ENCODE measurements at regions not wholly inside any gene's neighbourhood (a gene's known extent, or its start where the extent isn't known, plus 50 kb on each side); places are given as distances from the start of the nearest gene placed in this dataset.

DNA sequence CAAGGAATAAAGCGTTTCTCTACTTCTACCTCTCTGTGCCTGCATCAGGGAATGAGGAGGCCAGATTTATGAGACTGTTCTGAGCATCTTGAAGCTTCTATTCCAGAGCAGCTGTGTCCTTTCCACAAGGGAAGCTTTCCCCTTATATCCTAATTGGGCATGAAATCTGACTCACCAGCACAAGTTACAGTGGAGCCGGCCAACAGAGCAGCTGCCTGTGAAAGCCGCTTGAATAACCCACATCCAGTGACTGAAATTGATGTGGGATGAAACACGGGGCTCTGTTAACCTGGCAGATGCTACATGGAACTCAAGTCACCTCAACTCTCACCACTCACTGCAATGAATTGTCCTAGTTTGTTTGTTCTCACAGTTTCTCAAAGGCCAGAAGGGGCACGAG lies 400.3 kb downstream of the TFAP2A start:
- no peak overlapping the region for H2AFZ ChIP-seq (replicated peaks; ENCODE audit: low read length, poor library complexity)
- no peak overlapping the region for H2BK20ac ChIP-seq (ENCODE audit: low read depth, low read length)
- no peaks in the 10 kb centered on the region for H3K79me1 ChIP-seq (ENCODE audit: low read depth in 1 of 2, low read length in 2 of 2)
- H2BK120ac ChIP-seq (ENCODE audit: low read depth, low read length) = 0 out of 2 replicates have a peak overlapping the region, but pooled peaks have one; percentile 15
- H3K4me3 ChIP-seq (ENCODE audit: insufficient read depth, low read depth, low read length) = no peak overlapping the region
- peak overlapping the region; percentile 50; the same call in 1 of the 2 replicates for H3K4me2 ChIP-seq (ENCODE audit: low read depth, low read length)
- H3K36me3 ChIP-seq (ENCODE audit: control insufficient read depth, insufficient read depth, low read length) = no peaks in the 10 kb centered on the region
- H2BK15ac ChIP-seq (ENCODE audit: low read depth, low read length) = no peak overlapping the region
- no peaks in the 10 kb centered on the region for H3K9me1 ChIP-seq (ENCODE audit: insufficient read depth, low read length)
- WGBS, 2 experiments (ENCODE audit: extremely low coverage in 2 of 2, insufficient read length in 1 of 2) = no CpG with 5 or more reads among the region's 5 CpGs
- H4K20me1 ChIP-seq (ENCODE audit: insufficient read depth, low read length) = no peaks in the 10 kb centered on the region
- BruUV-seq (replicated peaks) = no TSS peak
- H2AK9ac ChIP-seq (replicated peaks; ENCODE audit: low read depth, low read length, poor library complexity) = peak overlapping the region; percentile 12
- no peak overlapping the region for H3K27ac ChIP-seq (ENCODE audit: insufficient read depth, low read length)
- 0 out of 2 replicates have a peak, but pooled peaks have one; percentile 27 for ATAC-seq (ENCODE audit: low read depth)
- peaks cover 5% of the 10 kb centered on the region for H3K9me3 ChIP-seq (ENCODE audit: control insufficient read depth, insufficient read depth, low read length)
- H3K9ac ChIP-seq (ENCODE audit: low read depth, low read length) = no peak overlapping the region
- no peak overlapping the region for H3K18ac ChIP-seq (ENCODE audit: low read depth, low read length)
- no peaks in the 10 kb centered on the region for H3K4me1 ChIP-seq (ENCODE audit: control insufficient read depth, insufficient read depth, low read length)
- peak; percentile 21 for DNase-seq
- no peak overlapping the region for H3K14ac ChIP-seq (replicated peaks; ENCODE audit: low read depth, low read length)
- TF ChIP-seq POLR2A (IDR thresholded peaks at IDR 0.05; ENCODE audit: low read depth, low read length) (no peak), SMC3 (IDR thresholded peaks at IDR 0.05; ENCODE audit: low read depth, low read length) (no peak), RCOR1 (IDR thresholded peaks at IDR 0.05; ENCODE audit: insufficient replicate concordance, low read length) (no peak), CHD1 (IDR thresholded peaks at IDR 0.05; ENCODE audit: low read depth, low read length) (no peak), NFE2L2 (IDR thresholded peaks at IDR 0.05; ENCODE audit: low read depth, low read length) (no peak)
- TF ChIP-seq, protein P1, sequence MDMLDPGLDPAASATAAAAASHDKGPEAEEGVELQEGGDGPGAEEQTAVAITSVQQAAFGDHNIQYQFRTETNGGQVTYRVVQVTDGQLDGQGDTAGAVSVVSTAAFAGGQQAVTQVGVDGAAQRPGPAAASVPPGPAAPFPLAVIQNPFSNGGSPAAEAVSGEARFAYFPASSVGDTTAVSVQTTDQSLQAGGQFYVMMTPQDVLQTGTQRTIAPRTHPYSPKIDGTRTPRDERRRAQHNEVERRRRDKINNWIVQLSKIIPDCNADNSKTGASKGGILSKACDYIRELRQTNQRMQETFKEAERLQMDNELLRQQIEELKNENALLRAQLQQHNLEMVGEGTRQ (IDR thresholded peaks at IDR 0.05; ENCODE audit: low read depth, low read length) = no peak
- TF ChIP-seq, protein P2, sequence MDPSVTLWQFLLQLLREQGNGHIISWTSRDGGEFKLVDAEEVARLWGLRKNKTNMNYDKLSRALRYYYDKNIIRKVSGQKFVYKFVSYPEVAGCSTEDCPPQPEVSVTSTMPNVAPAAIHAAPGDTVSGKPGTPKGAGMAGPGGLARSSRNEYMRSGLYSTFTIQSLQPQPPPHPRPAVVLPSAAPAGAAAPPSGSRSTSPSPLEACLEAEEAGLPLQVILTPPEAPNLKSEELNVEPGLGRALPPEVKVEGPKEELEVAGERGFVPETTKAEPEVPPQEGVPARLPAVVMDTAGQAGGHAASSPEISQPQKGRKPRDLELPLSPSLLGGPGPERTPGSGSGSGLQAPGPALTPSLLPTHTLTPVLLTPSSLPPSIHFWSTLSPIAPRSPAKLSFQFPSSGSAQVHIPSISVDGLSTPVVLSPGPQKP (IDR thresholded peaks at IDR 0.05; ENCODE audit: borderline replicate concordance, low read depth, low read length) = no peak
- H3K23ac ChIP-seq (ENCODE audit: low read depth, low read length) = no peak overlapping the region
- H4K8ac ChIP-seq (ENCODE audit: low read depth in 2 of 2, low read length in 2 of 2) = no peak overlapping the region
- H4K5ac ChIP-seq (ENCODE audit: low read depth, low read length) = no peak overlapping the region
- CTCF ChIA-PET = no interaction called here
- intact Hi-C loops (cut with micrococcal nuclease) (no loop called here), dilution Hi-C loops (cut with HindIII; ENCODE audit: low sequenced_read_pairs, unreplicated experiment) (no loop called here), in situ Hi-C loops (cut with MboI; ENCODE audit: low sequenced_read_pairs) (no loop called here)
- H3K27me3 ChIP-seq (ENCODE audit: control insufficient read depth, insufficient read depth, low read length) = no peaks in the 10 kb centered on the region
- H3K4ac ChIP-seq (ENCODE audit: low read depth, low read length) = no peak overlapping the region
- H3K56ac ChIP-seq (ENCODE audit: extremely low read depth, insufficient read depth, low read length) = no peak overlapping the region
- H2AK5ac ChIP-seq (ENCODE audit: low read depth, low read length) = no peak overlapping the region
- POLR2A ChIA-PET (ENCODE audit: unreplicated experiment) = no interaction called here
- H4K91ac ChIP-seq (ENCODE audit: insufficient read depth, low read depth, low read length) = no peak overlapping the region
- H2BK5ac ChIP-seq (ENCODE audit: low read depth, low read length, poor library complexity, severe bottlenecking) = no peak overlapping the region
